GM19452 (cell line): ENCODE measurements at regions not wholly inside any gene's neighbourhood (a gene's known extent, or its start where the extent isn't known, plus 50 kb on each side); places are given as distances from the start of the nearest gene placed in this dataset.
A peak's percentile ranks its signal among the peaks of the same experiment; 100 is the strongest.

Experiments used
- ATAC-seq: cut with Tn5 transposase; IDR thresholded peaks from one replicate; pipeline ENCODE4 v1.9.1; 2021; ENCODE audit not compliant: unreplicated experiment

DNA sequence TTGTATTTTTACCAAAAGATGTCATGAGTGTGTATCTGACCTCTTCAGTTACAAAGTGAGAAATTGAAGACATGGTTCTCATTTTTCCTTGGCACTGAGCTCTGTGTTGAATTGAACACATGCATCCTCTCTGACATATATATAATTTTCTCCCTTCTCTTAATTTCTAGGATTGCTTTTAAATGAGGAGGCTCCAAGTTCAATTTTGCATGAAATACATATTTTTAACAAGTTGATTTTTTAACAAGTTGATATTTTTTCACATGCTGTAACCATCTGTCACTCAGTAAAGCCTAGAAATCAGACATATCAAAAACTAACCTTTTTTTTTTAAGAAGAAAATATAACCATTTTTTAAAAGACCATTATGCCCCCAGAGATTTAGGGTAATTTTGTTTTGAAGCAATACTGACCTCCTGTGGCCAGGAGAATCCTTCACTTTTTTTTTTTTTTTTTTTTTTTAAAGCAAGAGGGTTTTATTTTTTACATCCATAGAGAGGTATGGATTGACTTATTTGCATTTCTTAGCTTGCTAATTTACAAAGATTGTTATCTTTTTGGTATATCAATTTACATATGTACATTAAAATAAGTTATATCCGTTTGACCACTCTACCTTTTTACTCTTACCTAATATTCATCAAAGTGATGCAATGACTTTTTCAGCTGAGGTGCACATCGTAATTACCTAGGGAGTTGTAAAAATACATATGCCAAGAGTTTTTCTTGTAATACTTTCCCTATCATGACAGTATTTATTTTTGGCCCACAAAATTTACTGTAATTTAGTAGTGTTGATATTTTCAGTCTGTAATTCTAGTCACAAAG, 161.8 kb downstream of the SOCS6 start:
- no peak for ATAC-seq

DNA sequence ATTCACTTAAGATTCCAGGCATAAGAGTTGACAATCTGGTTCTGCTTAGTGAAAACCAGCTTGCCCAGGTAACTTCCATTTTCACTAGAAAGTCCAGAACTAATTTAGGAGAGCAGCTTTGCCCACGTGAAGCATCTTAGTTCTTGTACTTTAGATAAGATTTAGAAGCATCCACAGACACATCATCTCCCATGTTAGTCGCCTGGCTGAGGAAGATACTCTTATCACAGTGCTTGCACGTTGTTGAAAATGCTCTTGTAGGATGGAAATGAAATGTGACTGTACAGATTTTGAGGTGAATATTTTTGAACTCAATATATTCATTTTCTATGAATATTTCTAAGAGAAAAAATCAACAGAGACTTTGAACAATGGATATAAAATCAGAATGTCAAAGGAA, 159.7 kb downstream of the SOCS6 start:
- no peak for ATAC-seq

DNA sequence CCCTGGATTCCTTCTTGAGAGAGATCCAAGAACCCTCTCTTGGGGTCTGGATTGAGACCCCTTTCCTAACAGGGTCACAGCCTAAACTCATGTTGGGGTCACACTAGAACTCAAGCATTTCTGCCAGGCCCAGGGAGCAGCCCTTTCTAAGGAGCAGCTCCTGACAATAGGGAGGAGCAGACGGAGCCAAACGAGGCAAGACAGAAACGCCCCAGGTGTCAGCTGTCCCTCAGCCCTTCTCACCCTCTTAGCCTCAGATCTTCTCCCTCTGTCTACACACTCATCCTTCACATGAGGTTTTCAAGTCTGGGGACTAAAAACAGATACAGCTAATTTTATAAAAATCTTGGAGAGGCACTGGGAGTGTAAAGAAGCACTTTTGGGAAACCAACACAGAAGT, 157.2 kb downstream of the SOCS6 start:
- ATAC-seq: no peak

DNA sequence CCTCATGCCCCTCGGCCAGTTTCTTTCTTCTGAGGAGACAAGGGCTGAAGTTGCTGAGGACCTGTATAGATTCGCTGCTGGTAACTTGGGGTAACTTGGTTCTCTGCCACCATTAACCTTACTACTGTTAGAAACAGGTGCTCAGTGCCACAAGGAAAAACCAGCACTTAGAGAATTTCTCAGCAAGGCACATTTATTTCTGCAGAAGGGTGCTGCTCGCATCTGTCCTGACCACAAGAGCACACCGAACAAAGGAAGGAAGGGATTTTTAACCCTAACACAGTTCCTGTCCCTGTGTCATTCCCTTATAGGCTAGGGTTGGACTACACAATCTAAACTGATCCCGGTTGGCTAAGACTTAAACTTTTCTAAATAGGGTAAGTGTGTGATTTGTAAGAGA, 154.1 kb downstream of the SOCS6 start:
- no peak for ATAC-seq

DNA sequence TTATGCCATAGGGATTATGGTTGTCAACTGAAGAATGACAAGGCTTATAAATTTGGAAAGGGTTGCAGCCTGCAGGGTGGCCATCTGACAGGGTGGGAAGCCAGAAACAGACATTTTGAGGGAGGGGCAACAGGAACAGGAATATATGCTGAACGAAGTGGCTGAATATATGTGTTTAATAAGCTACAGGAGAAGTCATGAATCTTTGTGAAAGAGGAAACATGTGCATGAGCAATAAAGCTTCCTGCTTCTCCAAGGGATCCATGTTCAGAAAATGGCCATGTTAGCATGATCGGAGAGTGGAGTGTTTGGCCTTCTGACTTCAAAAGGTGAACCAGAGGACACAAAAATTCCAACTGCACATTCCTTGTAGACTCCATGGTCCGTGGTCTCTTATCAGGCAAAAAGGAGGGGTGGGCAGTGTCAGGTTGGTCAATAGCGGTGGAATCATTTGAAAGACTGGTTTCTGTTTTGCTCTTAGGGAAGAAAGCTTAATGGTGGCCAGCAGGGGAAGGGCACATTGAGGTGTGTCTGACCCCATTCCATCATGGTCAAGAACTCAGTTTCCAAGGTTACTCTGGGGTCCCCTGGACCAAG, 144.1 kb downstream of the SOCS6 start:
- ATAC-seq: no peak

DNA sequence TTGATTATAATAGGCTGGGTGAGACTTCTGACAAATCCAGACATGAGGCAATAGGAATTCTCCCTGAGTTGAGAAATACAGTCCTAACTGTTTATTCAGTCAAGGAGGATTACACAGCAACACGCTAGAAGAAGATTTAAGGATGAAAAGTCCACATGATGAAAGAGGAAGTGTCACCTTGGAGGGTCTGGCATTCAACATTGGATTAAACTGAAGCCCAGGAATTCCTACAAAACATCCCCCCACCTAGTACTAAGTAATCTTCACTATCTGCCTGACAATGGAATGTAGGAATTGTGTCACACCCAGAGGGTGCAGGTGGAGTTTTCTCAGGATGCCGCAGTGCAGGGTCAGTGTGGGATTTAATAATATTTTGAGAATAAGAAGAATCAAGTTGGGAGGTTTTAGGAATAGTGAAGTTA, 142.4 kb downstream of the SOCS6 start:
- no peak for ATAC-seq

DNA sequence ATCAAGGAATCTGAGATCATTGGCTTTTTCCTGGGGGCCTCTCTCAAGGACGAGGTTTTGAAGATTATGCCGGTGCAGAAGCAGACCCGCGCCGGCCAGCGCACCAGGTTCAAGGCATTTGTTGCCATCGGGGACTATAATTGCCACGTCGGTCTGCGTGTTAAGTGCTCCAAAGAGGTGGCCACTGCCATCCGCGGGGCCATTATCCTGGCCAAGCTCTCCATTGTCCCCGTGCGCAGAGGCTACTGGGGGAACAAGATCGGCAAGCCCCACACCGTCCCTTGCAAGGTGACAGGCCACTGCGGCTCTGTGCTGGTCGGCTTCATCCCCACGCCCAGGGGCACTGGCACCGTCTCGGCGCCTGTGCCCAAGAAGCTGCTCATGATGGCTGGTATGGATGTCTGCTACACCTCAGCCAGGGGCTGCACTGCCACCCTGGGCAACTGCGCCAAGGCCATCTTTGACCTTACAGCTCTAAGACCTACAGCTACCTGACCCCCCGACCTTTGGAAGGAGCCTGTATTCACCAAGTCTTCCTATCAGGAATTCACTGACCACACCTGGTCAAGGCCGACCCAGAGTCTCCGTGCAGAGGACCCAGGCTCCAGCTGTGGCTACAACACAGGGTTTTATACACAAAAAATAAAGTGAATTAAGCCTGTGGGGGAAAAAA, 141.8 kb downstream of the SOCS6 start:
- no peak for ATAC-seq

DNA sequence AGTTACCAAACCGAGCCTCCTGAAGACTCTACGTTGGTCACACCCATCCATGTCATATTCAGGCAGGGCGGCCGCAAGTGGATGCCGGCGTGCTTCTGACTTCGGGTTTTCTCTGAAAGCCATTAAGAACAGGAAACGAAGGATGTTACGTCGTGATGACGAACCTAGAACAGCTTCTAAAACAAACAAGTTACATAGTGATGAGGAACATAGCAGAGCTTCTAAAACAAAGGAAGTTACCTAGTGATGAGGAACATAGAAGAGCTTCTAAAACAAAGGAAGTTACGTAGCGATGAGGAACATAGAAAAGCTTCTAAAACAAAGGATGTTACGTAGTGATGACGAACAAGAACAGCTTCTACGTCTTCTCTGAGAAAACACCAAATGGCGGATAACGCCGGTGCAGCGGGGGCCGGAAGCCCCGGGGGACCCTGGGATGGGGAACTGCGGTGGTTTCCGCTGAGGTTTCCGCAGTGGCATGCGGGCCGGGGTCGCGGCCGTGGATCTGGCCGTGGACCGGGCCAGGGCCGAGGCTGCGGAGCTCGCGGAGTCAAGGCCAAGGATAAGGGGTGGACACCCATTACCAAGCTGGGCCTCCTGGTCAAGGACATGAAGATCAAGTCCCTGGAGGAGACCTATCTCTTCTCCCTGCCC, 141.1 kb downstream of the SOCS6 start:
- no peak for ATAC-seq

DNA sequence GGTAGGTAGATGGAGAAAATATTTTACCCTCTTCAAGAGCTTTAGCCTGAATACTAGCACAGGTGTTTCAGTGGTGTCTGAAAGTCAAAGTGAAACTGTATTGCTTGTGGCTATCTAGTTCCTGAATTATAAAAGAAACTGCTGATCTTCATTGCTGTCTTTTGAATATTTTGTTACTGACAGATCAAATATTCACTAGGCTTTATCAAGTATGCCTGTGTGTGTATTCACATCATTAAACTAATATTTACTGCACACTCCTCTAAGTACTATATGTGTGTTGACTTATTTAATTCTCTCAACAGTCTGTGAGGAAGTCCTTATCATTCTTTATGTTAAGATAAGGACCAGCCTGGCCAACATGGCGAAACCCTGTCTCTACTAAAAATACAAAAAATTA, 139.6 kb downstream of the SOCS6 start:
- peak; percentile 100 for ATAC-seq

DNA sequence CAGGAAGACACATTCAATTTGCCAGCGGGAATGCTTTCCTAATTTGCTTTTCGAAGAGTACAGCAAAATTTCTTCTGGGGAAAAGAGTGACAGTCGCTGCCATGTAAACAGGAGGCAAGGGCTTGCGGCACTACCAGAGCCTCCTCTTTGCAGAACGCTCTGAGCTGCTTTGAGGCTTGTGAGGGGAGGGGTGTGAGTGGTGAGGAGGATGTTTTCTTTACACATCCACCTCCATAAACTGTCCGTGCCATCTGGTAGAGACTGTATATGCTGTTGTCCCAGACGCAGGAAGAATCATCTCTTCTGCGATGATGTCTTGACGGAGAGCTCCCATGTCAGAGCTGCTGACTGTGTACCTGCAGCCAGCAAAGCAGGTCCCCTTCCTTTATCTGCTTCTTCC, 138.0 kb downstream of the SOCS6 start:
- ATAC-seq: no peak

DNA sequence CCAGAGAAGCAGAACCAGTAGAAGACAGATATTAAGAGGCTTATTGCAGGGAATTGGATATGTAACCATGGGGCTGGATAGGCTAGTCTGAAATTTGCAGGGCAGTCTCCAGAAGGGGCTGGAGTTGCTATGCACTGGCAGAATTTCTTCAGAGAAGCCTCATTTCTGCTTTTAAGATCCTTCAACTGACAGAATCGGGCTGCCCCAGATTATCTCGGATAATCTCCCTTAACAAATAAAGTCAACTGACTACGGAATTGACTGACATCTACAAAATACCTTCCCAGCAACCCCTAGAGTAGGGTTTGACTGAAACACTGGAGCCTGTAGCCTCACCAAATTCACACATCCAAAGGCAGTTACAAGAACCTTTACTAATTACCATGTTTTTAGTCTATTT, 136.4 kb downstream of the SOCS6 start:
- no peak for ATAC-seq

DNA sequence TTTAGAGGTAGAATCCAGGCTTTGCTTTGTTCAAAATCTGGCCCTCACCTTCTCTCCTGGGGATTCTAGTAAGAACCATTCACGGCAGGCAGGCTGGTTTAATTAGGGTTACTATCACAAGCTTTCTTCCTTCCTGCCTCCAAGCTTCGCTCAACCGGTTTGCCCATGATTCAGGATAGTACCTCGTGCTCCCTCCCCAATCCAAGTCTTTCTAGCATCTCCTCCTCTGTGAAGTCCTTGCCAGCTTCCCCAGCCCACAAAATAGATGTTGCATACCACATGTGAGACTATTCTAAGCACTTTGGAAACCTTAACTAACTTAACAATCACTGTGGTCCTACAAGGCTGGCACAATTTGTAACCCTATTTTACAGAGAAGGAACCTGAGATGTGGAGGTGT, 135.1 kb downstream of the SOCS6 start:
- no peak for ATAC-seq

DNA sequence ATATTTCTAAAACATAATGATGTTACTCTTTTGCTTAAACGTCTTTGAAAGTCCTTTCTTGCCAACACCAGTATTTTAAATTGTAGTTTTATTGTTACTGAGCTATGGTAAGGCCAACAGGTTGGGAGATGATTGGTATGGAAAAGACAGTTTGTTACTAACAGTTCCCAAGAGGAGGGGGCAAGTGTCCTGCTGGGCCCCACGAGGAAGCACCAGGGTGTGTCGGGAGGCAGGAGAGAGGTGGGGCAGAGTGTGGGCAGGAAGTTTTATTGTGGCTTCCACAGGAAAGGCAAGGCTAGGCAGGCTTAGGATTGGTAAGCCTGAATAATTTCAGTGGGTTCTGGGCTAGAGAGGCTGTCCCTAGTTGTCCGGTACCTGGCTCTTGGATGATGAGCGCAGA, 134.3 kb downstream of the SOCS6 start:
- no peak for ATAC-seq

DNA sequence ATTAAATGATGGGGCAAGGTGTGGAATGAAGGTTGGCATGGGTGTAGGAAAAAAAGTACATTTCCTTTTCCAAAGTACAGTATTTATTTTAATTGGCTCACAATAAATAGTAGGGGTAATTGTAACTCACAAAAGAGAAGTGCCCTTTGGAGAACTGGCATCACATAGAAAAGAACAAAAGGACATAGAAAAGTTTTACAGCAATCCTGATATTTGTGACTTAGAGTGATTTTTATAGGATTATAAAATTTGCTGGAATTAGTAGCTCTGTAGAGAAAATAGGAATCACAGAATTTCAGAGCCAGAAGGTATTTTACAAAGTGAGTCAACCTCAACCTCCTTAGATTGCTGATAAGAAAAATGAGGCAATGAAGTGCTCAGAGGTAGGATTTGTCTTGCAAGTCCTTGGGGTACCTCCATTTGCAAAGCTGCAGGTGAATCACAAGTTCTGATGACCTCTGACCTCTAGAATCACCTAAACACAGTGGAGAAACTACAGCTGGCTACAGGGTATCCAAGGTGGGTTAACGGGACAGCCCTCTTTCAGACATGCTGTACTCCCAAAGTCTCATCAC, 133.6 kb downstream of the SOCS6 start:
- no peak for ATAC-seq

DNA sequence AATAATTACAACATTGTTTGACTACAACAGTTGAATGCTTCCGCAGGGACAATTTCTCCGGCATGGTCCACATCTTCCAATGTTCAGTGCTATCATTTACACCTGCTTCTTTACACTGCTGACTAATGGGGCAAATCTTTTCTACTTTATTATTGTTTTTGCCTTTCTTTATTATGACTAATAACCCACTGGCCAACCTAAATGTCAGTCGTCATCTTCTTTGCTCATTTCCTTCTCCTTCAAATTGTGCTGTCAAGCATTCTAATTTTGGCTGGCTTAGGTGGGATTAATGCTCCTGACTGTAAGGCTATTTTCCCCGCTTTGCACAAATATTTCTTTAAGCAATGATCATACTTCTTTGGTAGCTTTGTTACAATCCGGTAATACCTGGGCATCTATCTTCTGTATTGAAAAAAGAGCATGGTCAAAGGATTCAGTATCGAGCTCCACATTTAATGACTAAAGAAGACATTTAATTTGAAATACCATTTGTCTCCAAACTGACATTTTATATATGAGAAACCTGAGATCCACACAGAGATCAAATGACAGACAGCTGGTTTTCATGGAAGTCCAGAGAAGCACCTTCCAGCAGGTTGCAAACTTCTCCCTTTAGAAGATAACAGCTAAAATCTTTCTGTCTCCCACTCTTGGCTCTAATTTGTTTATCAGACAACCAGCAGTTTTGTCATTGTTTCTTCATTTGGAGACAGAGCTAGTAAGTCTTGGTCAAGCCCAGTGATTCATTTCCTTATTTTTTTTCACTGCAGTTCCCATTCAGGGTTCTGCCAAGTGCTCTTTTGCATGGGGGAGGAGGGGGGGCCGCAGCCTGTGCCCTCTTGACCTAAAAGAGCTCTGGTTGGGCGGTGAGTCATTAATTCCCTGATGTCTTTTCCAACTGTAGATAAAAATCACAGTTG, 132.9 kb downstream of the SOCS6 start:
- no peak for ATAC-seq

DNA sequence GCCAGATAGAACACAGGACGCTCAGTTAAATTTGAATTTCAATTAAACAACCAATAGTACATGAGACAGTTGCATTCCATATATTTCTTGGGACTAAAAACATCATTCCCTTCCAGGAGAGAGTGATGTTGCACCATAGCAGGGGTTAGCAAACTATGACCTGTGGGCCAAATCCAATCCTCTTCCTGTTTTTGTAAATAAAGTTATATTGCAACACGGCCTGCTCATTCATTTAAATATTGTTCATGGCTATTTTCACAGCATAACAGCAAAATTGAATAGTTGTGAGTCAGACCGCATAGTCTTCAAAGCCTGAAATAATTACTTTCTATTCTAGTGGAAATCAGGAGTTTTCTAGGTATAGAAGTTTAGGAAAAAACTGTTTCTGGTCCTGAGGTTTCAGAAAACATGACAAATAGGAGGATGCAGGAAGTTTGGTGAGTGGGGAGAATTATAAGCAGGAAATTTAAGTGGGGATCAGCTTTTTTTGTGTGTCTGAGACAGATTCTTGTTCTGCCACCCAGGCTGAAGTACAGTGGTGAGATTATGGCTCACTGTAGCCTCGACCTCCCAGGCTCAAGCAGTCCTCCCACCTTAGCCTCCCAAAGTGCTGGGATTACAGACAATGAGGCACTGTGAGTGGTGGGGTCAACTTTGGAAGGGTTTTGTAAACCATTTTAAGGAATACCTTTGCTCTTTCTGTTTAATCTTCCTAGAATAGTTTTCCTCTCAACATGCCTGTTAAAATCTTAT, 131.5 kb downstream of the SOCS6 start:
- ATAC-seq: no peak

DNA sequence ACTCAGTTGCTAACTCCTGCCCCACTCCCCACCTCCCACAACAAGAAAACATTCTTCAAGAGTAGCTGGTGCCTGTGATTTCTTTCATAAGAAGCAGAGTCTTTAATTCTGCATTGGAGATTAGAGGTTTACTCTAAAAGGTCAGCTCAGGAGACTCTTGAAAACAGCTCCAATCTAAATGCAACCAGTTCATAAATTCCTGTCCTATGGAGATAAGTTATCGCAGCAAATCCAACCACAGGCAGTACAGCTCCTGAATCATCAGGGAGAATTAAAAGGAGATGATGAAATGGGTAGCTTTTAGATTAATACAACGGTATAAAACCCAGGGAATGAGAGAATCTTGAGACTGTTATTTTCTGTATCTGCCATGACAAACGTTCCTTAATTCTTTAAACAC, 130.7 kb downstream of the SOCS6 start:
- ATAC-seq: no peak

DNA sequence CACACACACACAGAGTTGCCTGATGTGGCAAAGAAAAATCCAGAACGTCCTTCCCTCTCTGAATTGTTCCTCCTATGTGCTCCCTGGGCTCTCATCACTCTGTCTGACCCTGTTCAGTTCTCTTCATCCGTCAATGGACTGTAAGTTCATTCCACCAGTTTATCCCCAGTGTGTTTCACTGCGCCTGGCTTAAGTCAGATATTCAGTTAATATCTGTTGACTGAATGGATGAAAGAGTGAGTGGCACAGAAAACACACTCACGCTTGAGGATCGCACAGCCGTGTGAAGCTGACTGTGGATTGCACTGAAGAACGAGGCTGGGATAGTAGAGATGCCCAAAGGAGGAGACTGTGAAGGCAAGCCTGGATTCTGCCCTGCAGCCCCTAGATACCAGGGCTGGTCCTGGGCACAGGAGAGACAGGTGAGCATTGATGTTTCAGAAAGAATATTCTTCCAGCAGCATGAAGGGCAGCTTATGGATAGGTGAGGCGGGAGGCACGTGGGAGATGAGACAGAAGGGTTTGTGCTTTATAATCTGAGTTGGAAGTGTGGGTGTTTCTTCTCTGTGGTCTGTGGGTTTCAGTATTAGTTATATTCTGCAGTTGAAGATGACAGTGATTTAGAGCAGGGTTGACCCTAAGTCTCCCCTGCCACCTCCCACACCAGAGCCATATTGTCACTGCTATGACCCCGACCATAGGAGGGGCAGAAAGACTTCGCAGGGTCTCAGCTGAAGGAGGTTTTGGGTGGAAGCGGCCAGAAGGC, 129.9 kb downstream of the SOCS6 start:
- ATAC-seq: peak; percentile 99

DNA sequence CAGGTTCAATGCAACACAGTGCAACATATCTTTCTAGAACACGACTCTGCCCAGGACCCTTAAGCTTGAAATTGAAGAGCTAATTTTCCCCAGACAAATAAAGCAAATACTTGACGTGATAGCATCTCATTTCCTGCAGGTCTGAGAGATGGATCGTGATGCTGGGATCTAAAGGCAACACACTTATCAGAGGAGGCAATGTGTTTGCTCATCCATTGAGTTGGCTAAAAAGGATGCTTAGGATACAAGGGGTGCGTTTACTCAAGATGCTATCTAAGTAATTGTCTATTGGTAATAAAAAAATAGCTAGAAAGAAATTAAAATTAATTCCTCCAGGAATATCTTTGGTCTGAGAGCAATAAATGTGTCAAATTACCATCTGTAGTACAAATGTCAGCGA, 129.0 kb downstream of the SOCS6 start:
- ATAC-seq: no peak
